CD4-positive, alpha-beta T cell treated with Interleukin-15 for 4 hours (primary cell): ENCODE measurements at regions not wholly inside any gene's neighbourhood (a gene's known extent, or its start where the extent isn't known, plus 50 kb on each side); places are given as distances from the start of the nearest gene placed in this dataset.
"Not testable (repeated sequence)": the region's sequence is repeated elsewhere in the genome, so short reads cannot be mapped to it uniquely, and the experiment has no call there.

Source experiments
- DNase-seq: peaks from one replicate; pipeline ENCODE4 v3.0.0-alpha.2; 2020; ENCODE audit warnings: low spot score

- no peak for DNase-seq
Measured at GRCh38 chr5:136924490-136924889, 559.1 kb upstream of the TRPC7 start.

DNA sequence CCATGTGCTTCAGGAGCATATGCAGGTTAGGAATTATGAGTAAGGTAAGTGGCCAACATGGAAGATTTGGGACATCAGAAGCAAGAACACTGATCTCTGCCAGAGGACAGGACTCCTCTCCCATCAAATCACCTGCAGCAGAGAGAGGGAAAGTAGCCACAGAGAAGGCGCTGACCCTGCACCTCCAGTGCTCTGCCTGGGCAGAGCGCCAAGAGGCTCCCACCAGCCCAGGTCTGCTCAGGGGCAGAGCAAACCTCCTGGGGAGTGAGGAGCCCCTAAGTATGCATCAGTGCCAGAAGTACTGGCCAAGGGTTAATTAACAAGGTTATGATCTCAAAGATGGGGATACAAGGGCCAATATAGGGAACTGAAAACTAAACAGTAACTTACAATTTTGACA is 545.3 kb upstream of the TRPC7 start:
- no peak for DNase-seq

DNA sequence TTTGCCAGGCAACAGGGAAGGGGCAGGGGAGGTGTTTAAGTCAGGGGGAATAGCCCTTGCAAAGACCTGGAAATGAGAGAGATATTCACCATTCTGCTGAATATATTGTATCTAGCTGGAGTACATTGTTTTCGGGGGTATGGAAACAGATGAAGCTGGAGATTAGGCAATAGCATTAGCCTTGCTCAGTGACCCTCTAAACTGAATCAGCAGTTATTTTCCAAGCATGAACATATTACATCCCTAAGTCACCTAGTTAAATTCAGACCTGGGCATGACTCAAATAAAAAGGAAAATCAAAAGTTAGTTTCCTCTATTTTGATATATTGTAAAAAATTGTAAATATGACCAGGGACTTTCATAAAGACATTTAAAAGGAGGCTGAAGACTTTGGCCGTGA is 544.6 kb upstream of the TRPC7 start:
- no peak for DNase-seq

DNA sequence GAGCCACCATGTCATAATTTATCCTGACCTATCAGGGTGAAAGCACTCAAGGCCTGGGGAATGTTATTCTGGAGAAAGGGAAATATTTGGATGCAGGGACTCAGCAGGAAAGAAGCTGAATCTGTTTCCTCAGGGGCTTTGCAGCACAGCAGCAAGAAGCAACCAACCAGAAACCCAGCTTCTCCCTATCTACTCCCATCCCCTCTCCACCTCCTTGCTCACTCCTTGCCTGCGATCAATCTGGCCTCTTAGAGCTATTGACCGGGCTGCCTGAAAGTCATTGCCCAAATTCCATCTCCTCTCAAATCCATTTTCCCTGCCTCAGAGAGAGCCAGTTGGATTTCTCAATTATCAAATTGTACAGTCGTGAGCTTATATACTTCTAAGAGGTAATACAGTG is 542.0 kb upstream of the TRPC7 start:
- DNase-seq = no peak

DNA sequence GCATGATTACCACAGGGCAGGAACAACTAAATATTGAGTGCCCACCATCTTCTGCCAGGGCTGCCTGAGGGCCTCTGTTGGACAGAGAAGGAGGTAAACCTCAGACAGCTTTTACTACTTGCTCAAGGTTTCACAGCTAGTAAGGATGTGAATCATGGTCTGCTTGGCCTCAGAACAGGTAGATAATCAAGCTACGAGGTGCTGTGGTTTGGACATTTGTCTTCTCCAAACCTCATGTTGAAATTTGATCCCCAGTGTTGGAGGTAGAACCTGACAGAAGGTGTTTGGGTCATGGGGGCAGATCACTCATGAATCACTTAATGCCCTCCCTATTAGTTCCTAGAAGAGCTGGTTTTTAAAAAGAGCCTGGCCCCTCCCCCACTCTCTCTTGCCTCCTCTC is 541.2 kb upstream of the TRPC7 start:
- DNase-seq = no peak

DNA sequence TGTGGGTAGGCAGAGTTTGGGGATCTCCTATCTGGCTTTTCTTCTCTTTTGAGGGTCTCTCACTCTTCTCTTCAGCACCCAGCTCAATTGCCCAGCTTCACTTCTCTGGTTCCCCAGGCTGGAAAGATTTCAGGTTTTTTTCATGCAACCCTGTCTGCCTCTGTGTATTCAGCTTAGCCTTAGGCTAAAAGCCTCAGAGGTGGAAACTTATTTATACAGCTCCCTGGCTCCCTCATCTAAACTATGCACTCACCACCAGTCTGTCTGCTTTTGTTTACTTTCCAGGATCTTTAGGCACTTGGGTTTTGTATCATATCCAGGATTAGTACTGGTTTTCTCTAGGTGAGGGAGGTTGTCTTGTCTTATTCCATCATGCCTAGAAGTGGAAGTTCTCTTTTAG is 540.2 kb upstream of the TRPC7 start:
- no peak for DNase-seq

DNA sequence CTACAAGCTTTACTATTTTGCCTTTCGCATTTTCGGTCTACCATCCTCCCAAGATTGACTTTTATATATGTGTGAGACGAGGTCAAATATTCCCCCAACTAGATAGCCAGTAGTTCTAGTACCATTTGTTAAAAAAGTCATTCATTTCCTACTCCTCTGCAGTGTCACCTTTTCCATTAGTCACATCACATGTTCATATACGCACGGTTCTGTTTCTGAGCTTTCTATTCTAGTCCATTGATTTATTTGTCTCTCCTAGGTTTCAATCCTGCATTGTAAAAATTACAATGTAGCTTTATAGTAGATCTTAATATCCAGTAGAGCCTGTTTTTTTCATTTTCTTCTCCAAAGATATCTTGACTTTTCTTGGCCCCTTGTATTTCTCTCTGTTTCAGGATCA is 528.7 kb upstream of the TRPC7 start:
- no peak for DNase-seq

DNA sequence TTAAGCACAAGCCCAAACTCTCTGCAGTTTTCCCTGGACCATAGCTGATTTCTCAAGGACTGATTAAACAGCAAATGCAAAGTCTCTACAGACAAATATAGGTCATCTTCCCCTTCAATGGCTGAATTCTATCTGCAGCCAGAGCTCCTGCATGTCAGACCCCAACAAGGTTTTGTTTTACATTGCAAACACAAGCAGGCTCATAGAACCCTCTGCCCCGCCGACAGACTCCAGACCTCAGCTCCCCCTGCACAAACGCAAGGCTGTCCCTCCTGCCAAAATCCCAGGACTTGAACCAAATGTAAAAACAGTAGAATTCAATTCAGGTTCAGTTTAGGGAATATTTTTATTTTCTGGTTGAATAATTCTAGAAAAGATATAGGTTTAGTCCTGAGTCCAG is 526.7 kb upstream of the TRPC7 start:
- DNase-seq = no peak

DNA sequence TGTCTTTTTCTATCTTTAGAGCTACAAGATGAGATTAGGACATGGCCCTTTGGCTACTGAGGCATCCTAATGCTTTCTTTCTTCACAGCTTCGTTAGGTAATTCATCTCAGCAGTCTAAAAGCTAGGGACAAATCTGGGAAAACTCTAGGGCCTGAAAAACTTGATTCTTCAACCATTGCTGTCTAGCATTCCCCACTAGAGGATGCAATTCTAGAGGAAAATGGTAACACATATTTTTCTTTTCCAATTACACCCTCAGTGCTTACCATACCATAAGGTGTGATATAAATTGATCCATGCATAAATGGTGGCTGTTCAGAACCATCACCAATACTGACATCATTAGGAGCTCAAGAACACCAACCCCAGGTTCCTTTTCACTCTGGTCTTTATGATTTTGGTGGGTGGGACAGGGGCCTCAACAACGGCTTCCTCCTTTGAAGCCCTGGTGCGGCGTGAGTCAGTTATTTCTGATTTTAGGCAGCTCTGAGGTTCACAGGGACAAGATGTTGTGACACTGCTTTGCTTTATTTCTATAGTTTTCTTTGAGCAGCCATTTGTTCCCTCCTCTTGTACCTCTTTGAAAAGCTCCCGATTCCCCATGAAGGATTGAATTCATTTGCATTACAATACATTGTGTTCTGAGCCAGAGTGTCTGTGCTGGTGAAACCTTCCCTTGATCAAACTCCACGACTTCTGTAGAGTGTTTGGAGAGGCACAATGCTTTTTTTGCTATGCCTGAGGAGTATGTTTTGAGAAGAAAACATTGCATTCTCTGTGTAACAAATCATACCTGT is 526.0 kb upstream of the TRPC7 start:
- no peak for DNase-seq

DNA sequence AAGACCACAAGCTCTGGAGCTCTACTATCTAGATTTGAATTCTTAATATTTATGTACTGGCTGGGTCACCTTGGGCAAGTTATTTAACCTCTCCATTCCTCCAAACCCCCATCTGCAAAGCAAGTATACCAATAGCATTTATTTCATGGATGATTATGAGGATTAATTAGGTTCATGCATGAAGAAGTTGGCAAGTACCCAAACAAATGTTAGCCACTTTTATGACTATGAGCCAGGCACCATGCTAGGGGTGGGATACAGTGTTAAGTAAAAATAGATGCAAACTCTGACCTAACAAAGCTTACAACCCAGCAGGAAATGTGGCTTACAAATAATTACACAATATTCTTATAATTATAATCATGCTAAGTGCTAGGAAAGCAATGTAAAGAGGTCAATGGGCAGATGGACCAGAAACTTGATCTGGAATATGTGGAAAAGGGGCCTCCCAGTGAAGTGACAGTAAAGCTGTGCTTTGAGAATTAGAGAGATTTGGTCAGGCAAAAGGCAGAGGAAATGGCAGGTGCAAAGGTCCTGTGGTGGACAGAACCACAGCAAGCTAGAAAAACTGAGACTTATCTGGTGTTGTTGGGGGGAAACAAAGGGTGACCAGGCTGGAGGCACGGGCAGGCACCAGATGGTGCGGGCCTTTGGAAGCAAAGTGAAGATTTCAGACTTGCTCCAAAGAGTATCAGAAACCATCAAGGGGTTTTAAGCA is 525.2 kb upstream of the TRPC7 start:
- DNase-seq = no peak

GRCh38 chr5:136886608-136887007 is 521.3 kb upstream of the TRPC7 start:
- DNase-seq = no peak

DNA sequence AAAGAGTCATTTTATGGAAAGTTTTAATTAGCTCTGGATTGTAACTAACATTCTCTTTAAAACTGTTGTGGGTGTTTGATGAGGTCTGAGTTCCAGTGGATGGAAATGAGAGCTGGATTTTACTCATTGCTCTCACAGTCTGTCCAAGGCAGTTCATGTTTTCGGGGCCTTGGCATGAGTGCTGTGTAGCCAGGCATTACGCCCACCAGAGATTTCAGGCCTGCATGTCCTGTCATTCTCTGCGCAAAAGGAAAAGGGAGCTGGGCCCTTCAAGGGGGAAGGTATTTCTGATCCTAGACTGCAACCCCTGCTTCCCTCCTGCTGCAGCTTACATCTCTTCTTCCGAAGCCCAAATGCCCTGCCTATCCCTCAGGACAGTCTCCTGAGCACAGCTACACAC is 499.6 kb upstream of the TRPC7 start:
- no peak for DNase-seq

DNA sequence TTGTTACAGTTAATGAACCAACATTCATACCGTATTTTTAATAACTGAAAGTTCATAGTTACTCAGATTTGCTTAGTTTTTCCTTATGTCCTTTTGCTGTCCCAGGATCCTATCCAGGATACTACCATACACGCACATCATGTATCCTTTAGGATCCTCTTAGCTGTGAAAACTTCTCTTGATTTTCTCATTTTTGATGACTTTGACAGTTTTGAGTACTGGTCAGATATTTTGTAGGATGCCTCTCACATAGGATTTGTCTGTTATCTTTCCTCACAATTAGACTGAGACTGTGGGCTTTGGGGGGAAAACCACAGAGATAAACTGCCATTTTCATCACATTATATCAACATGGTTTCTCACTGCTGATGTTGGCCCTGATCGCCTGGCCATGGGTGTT is 491.3 kb upstream of the TRPC7 start:
- no peak for DNase-seq

GRCh38 chr5:136853971-136854370 is 488.6 kb upstream of the TRPC7 start:
- no peak for DNase-seq

GRCh38 chr5:136840601-136841000 is 475.3 kb upstream of the TRPC7 start:
- DNase-seq = no peak

DNA sequence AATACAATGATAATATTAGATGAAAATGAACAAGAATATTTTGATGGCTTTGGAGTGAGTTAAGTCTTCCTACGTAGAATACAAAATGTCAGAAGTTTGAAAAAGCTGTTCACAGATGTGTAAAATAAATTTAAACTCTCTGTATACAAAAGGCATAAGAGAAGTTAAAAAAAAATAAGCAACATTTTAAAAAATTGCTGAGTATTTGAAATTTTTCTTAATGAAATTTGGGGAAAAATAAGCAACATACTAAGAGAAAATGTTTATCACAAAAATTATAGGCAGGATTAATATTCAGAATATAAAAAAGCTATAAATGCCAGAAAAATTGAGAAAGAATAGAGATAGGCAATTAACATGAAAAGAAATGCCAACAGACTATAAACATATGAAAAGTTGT is 470.7 kb upstream of the TRPC7 start:
- no peak for DNase-seq

- no peak for DNase-seq
Measured at GRCh38 chr5:136820848-136821247, 455.5 kb upstream of the TRPC7 start.

- DNase-seq = no peak
Measured at GRCh38 chr5:136819526-136820302, 454.4 kb upstream of the TRPC7 start.

DNA sequence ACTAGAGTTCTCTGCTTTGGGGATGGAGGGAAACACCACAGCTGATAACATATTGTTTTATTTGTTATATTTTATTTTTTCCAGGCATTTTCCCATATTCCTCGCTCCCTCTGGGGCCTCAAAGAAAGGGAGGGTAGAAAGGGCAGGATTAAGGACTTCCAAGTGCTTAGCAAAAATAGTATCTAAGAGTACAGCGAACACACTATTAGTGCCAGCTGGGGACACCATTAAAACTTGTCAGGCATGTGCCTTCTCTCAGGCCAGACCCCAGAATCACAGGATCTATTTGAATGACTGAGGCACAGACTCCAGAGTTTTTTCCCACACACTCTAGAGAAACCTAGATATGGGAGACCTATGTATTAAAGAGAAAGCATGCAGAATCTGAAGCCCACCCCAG is 451.0 kb upstream of the TRPC7 start:
- no peak for DNase-seq

DNA sequence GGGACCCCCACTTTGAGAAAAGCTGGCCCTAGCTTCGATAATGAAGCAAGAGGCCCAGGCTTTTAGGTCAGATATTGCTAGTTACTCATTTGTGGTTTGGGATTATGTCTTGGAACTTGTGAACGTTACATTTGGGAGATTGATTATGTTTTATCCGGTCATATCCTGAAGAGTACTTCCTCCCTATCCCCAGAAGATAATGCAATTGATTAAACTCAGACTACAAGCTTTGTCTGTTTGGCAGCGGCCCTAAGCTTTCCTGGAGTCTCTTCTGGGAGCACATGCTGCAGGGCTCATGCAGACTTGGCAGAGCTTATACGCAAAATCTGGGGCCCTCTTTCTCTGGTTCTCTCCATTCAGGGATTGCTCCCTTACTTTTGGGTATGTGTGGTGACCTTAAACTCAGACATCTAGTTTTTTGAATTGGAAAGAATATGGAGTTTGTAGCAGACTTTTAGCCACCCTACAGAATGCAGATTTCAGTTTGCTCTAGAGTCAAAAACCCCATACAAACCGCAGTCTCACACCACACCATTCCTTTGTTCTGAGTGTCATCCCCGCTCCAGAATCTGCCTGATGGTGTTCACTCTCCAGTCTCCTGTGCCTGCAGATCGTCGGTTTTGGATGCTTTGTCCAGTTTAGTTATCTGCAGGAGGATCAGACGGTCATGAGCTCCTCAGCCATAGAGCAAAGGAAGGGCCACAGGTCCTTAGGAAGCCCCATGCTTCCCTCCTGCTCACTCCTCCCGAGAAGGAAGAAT is 449.5 kb upstream of the TRPC7 start:
- no peak for DNase-seq

DNA sequence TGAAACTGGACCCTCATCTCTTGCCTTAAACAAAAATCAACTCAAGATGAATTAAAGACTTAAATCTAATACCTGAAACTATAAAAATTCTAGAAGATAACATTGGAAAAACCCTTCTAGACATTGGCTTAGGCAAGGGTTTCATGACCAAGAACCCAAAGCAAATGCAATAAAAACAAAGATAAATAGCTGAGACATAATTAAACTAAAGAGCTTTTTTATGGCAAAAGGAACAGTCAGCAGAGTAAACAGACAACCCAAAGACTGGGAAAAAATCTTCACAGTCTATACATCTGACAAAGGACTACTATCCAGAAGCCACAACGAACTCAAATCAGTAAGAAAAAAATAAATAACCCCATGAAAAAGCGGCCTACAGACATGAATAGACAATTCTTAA is 446.9 kb upstream of the TRPC7 start:
- not testable (repeated sequence) for DNase-seq

DNA sequence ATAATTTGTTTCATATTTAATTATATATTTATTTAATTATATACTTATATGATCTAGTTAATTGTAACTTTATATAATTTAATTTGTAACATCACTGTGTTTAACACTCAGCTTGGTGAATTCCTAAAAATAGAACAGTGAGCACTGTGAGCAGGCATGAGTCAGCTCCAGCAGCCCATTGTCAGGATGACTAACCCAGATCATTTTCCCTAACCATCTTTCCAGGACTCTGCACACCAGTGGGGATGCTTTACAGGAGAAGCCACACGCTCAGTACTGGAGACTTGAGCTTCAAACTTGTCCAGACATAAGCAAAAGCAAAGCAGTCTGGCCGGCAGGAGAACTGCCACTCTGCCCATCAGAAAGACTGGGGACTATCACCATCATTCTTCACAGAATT is 446.2 kb upstream of the TRPC7 start:
- DNase-seq = no peak
